K562 (cell line): ENCODE measurements at regions not wholly inside any gene's neighbourhood (a gene's known extent, or its start where the extent isn't known, plus 50 kb on each side); places are given as distances from the start of the nearest gene placed in this dataset.

ENCODE experiments used
- ATAC-seq: fragments of 200-7000 bp; cut with Tn5 transposase; 3 replicates; pipeline ENCODE4 v1.9.1; 2020; ENCODE audit warnings: moderate library complexity
- BruUV-seq: library from RNA; stranded (reverse); fragments of 400-500 nt; replicated peaks from 2 replicates; lab custom pipeline; 2021; lab: Mats Ljungman, UMichigan
- CTCF ChIA-PET: fragments of 300-600 bp; formaldehyde crosslinking; extraction: SDS; loops from one replicate; lab custom pipeline; 2021; ENCODE audit warnings: low intra/inter-chr PET ratio; lab: Yijun Ruan, JAX
- POLR2A ChIA-PET: fragments of 300-600, 350-650 bp; sonication (Branson Sonifier 250); formaldehyde crosslinking; extraction: SDS; loops from one replicate; lab custom pipeline; 2021; ENCODE audit warnings: antibody characterized with exemption, inconsistent platforms; lab: Yijun Ruan, JAX
- DNase-seq, 4 experiments: peaks; one replicate each; pipeline versions ENCODE4 v3.0.0 to v3.0.0-alpha.2; 2011 to 2018; ENCODE audit warnings: low spot score in 3 of 4, mixed read lengths in 3 of 4; ENCODE audit errors: extremely low read depth in 1 of 4
- FAIRE-seq: peaks from 2 replicates; lab custom pipeline; 2011; peaks lifted over from hg19 to GRCh38; lab: Jason Lieb, UNC
- H2AFZ ChIP-seq: 2 replicates; pipeline ENCODE4 v1.6.0; 2011; ENCODE audit warnings: low read depth, low read length, control low read depth, inconsistent platforms
- H3K27ac ChIP-seq: fragments of 200-600 bp; 3 replicates; pipeline ENCODE4 v1.8.0; 2011; ENCODE audit warnings: low read depth, mild to moderate bottlenecking, control low read depth, inconsistent platforms, low read length, moderate library complexity, mixed read lengths; ENCODE audit errors: extremely low read depth
- H3K27me3 ChIP-seq, 2 experiments: fragments of 300-600 bp in 1 of 2; 2 replicates in 1 of 2; 3 replicates in 1 of 2; pipeline versions ENCODE4 v1.6.0 to v1.8.0; 2011; ENCODE audit warnings: inconsistent platforms in 2 of 2, low read length in 2 of 2, mild to moderate bottlenecking in 1 of 2, mixed read lengths in 1 of 2, moderate library complexity in 1 of 2; ENCODE audit not compliant: control insufficient read depth in 2 of 2, insufficient read depth in 2 of 2
- H3K36me3 ChIP-seq: fragments of 300-600 bp; 3 replicates; pipeline ENCODE4 v1.8.0; 2011; ENCODE audit warnings: mild to moderate bottlenecking, low read length, inconsistent platforms; ENCODE audit not compliant: control insufficient read depth, insufficient read depth
- H3K4me1 ChIP-seq, 2 experiments: fragments of 200-600 bp in 1 of 2; replicated peaks in 1 of 2; 2 replicates in 1 of 2; 3 replicates in 1 of 2; pipeline versions ENCODE4 v1.5.1 to v1.8.0; 2011; ENCODE audit warnings: inconsistent platforms in 2 of 2, low read length in 2 of 2, mild to moderate bottlenecking in 1 of 2, mixed read lengths in 1 of 2, moderate library complexity in 1 of 2; ENCODE audit not compliant: control insufficient read depth in 2 of 2, insufficient read depth in 2 of 2
- H3K4me2 ChIP-seq: 2 replicates; pipeline ENCODE4 v1.6.1; 2011; ENCODE audit warnings: low read length, control low read depth, inconsistent platforms, mixed read lengths; ENCODE audit not compliant: insufficient read depth
- H3K4me3 ChIP-seq: fragments of 200-600 bp; sonication (generic), shearing (Covaris generic); 2 replicates; pipeline ENCODE4 v1.5.1; 2016; ENCODE audit warnings: control low read depth, inconsistent platforms
- H3K79me2 ChIP-seq: fragments of 200-600 bp; 3 replicates; pipeline ENCODE4 v1.8.0; 2011; ENCODE audit warnings: low read length, inconsistent platforms; ENCODE audit not compliant: control insufficient read depth, insufficient read depth
- H3K9ac ChIP-seq, 2 experiments: 2 replicates each; pipeline versions ENCODE4 v1.6.0 to v1.6.1; 2011; ENCODE audit warnings: low read depth in 2 of 2, low read length in 2 of 2, control low read depth in 1 of 2, inconsistent platforms in 1 of 2, mild to moderate bottlenecking in 1 of 2, mixed read lengths in 1 of 2; ENCODE audit not compliant: insufficient read depth in 1 of 2
- H3K9me1 ChIP-seq: one replicate; pipeline ENCODE4 v1.6.0; 2011; ENCODE audit warnings: inconsistent platforms, mild to moderate bottlenecking, low read length, moderate library complexity; ENCODE audit not compliant: control insufficient read depth, insufficient read depth
- H3K9me3 ChIP-seq: replicated peaks from 2 replicates; pipeline ENCODE4 v1.5.1; 2011; ENCODE audit warnings: low read depth, low read length, inconsistent platforms; ENCODE audit not compliant: control insufficient read depth, insufficient read depth
- H4K20me1 ChIP-seq: replicated peaks from 2 replicates; pipeline ENCODE4 v1.6.1; 2011; ENCODE audit warnings: low read length, inconsistent platforms, mixed read lengths; ENCODE audit not compliant: control insufficient read depth, insufficient read depth
- CBX3 ChIP-seq, 2 experiments: IDR thresholded peaks; 1 replicate in 1 of 2; 2 replicates in 1 of 2; pipeline ENCODE4 v1.6.1; 2012; ENCODE audit warnings: inconsistent platforms in 2 of 2, low read length in 2 of 2, borderline replicate concordance in 1 of 2, control low read depth in 1 of 2
- E2F3 ChIP-seq: fragments of 250-450 bp; sonication (Bioruptor Pico); IDR thresholded peaks from 2 replicates; pipeline ENCODE4 v1.4.0; 2020; ENCODE audit warnings: mild to moderate bottlenecking
- FOXK2 ChIP-seq, 2 experiments: fragments of 450-650 bp; IDR thresholded peaks in 1 of 2; conservative IDR thresholded peaks in 1 of 2; 2 replicates each; pipeline ENCODE4 v1.6.1; 2016; ENCODE audit warnings: low read depth in 2 of 2, mild to moderate bottlenecking in 1 of 2
- GTF3C2 ChIP-seq: IDR thresholded peaks from 3 replicates; pipeline ENCODE4 v1.6.1; 2011; ENCODE audit warnings: borderline replicate concordance, mild to moderate bottlenecking, moderate library complexity; ENCODE audit not compliant: insufficient read length; ENCODE audit errors: extremely low read depth
- HMG20B ChIP-seq: fragments of 250-450 bp; sonication (Bioruptor Pico); IDR thresholded peaks from 2 replicates; pipeline ENCODE4 v1.5.0; 2021; ENCODE audit warnings: mild to moderate bottlenecking
- HNRNPUL1 ChIP-seq: fragments of 200-400 bp; formaldehyde crosslinking; IDR thresholded peaks from 2 replicates; pipeline ENCODE4 v1.6.1; 2017; ENCODE audit warnings: low read length
- KAT7 ChIP-seq: sonication (generic); formaldehyde crosslinking; IDR thresholded peaks from 2 replicates; pipeline ENCODE4 v1.8.0; 2022; ENCODE audit warnings: missing genetic modification reagents, mild to moderate bottlenecking, borderline replicate concordance
- MECOM ChIP-seq: fragments of 250-450 bp; sonication (Bioruptor Pico); IDR thresholded peaks from 2 replicates; pipeline ENCODE4 v1.8.0; 2022; ENCODE audit warnings: inconsistent platforms
- MED1 ChIP-seq: sonication (generic); formaldehyde crosslinking; IDR thresholded peaks from 2 replicates; pipeline ENCODE4 v1.8.1; 2023; ENCODE audit warnings: missing genetic modification reagents, borderline replicate concordance
- NEUROD1 ChIP-seq: fragments of 150-350 bp; IDR thresholded peaks from 2 replicates; pipeline ENCODE4 v1.6.1; 2014; ENCODE audit warnings: borderline replicate concordance, low read length, low read depth; ENCODE audit not compliant: partially characterized antibody
- NFATC3 ChIP-seq: fragments of 450-650 bp; IDR thresholded peaks from 2 replicates; pipeline ENCODE4 v1.6.1; 2017; ENCODE audit warnings: mild to moderate bottlenecking
- NFXL1 ChIP-seq: fragments of 450-650 bp; formaldehyde crosslinking; IDR thresholded peaks from 2 replicates; pipeline ENCODE4 v1.4.0; 2021; ENCODE audit warnings: mild to moderate bottlenecking
- ZBTB33 ChIP-seq: sonication (generic); formaldehyde crosslinking; IDR thresholded peaks from 2 replicates; pipeline ENCODE4 v1.8.1; 2023; ENCODE audit warnings: mild to moderate bottlenecking, missing genetic modification reagents
- ZNF217 ChIP-seq: sonication (generic); formaldehyde crosslinking; IDR thresholded peaks from 2 replicates; pipeline ENCODE4 v1.8.0; 2022; ENCODE audit warnings: mild to moderate bottlenecking, missing genetic modification reagents
- ZNF347 ChIP-seq: fragments of 450-650 bp; formaldehyde crosslinking; IDR thresholded peaks from 2 replicates; pipeline ENCODE4 v1.4.0; 2020; ENCODE audit warnings: low read depth, mild to moderate bottlenecking, moderate library complexity
- ZNF764 ChIP-seq: fragments of 250-450 bp; sonication (Bioruptor Pico); IDR thresholded peaks from 2 replicates; pipeline ENCODE4 v1.4.0; 2020; ENCODE audit warnings: low read depth, mild to moderate bottlenecking, moderate library complexity
- ZNF766 ChIP-seq: fragments of 200-800 bp; sonication (Bioruptor generic); conservative IDR thresholded peaks from 2 replicates; pipeline ENCODE4 v1.6.1; 2016; ENCODE audit warnings: missing genetic modification characterization, missing compliant biosample characterization
- ZZZ3 ChIP-seq: fragments of 450-650 bp; IDR thresholded peaks from 2 replicates; pipeline ENCODE4 v1.6.1; 2016; ENCODE audit warnings: antibody characterized with exemption, mild to moderate bottlenecking, moderate library complexity
- WGBS: fragments of 100-300 bp; shearing (Covaris generic); methylation state at CpG from one replicate; pipeline ENCODE4 v1.1.6; 2016; ENCODE audit warnings: low coverage, mixed read lengths; ENCODE audit not compliant: insufficient coverage; ENCODE audit errors: missing lambda C conversion rate; 5-methylcytosine and 5-hydroxymethylcytosine counted together
- in situ Hi-C: fragments of 300-500 bp; cut with MboI; formaldehyde crosslinking; loops from 4 replicates; pipeline ENCODE4 v1.15.0; 2018; ENCODE audit warnings: inconsistent platforms, mixed read lengths
- intact Hi-C: fragments of 100-400 bp; cut with micrococcal nuclease; formaldehyde crosslinking; loops from 2 replicates; pipeline ENCODE4 v1.14.2; 2022
- TF ChIP-seq, protein P1 (sequence below): sonication (generic); IDR thresholded peaks from 2 replicates; pipeline ENCODE4 v1.6.1; 2016

- Histone ChIP-seq H3K27ac (no peak overlapping the region), H3K9ac (no peak overlapping the region), H3K4me3 (no peak overlapping the region), H3K27me3 (no peaks in the 10 kb centered on the region), H4K20me1 (no peaks in the 10 kb centered on the region), H3K9me3 (no peaks in the 10 kb centered on the region), H3K79me2 (no peaks in the 10 kb centered on the region), H2AFZ (no peak overlapping the region), H3K36me3 (no peaks in the 10 kb centered on the region), H3K4me2 (no peak overlapping the region), H3K4me1 (no peaks in the 10 kb centered on the region), H3K9me1 (no peaks in the 10 kb centered on the region)
- ChIA-PET POLR2A (no interaction called here), CTCF (no interaction called here)
- FAIRE-seq (no peak), ATAC-seq (no peak), DNase-seq (no peak)
- in situ Hi-C loops: no loop called here
- 0% methylated on average over 2 of the region's 2 CpGs for WGBS
- TF ChIP-seq KAT7 (CRISPR knock-in tag): no peak
- no peak for TF ChIP-seq GTF3C2
- no peak for TF ChIP-seq ZNF764 (CRISPR knock-in tag)
- no peak for TF ChIP-seq ZBTB33 (CRISPR knock-in tag)
- TF ChIP-seq CBX3 (IDR thresholded peaks at IDR 0.05; ENCODE audit: borderline replicate concordance in 1 of 2, low read length in 2 of 2): no peak
- no peak for TF ChIP-seq NFXL1 (CRISPR knock-in tag)
- no peak for TF ChIP-seq ZNF217 (CRISPR knock-in tag)
- no peak for TF ChIP-seq HNRNPUL1
- no peak for TF ChIP-seq NFATC3
- TF ChIP-seq ZNF766 (CRISPR knock-in tag): no peak
- TF ChIP-seq, protein P1, sequence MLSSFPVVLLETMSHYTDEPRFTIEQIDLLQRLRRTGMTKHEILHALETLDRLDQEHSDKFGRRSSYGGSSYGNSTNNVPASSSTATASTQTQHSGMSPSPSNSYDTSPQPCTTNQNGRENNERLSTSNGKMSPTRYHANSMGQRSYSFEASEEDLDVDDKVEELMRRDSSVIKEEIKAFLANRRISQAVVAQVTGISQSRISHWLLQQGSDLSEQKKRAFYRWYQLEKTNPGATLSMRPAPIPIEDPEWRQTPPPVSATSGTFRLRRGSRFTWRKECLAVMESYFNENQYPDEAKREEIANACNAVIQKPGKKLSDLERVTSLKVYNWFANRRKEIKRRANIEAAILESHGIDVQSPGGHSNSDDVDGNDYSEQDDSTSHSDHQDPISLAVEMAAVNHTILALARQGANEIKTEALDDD: no peak
- no peak for TF ChIP-seq E2F3
- TF ChIP-seq FOXK2 (conservative IDR thresholded peaks at IDR 0.05 in 1 of 2, IDR thresholded peaks at IDR 0.05 in 1 of 2; ENCODE audit: low read depth in 2 of 2): no peak
- no peak for TF ChIP-seq MECOM
- no peak for TF ChIP-seq HMG20B
- TF ChIP-seq ZZZ3: no peak
- no peak for TF ChIP-seq NEUROD1
- TF ChIP-seq MED1 (CRISPR knock-in tag): no peak
- no peak for TF ChIP-seq ZNF347 (CRISPR knock-in tag)
- intact Hi-C loops: no loop called here
- BruUV-seq: no TSS peak
These were observed 489.6 kb downstream of the KLF5 start for GRCh38 chr13:73548449-73548848.
